GM23338 (cell line): ENCODE measurements at regions not wholly inside any gene's neighbourhood (a gene's known extent, or its start where the extent isn't known, plus 50 kb on each side); places are given as distances from the start of the nearest gene placed in this dataset.

Experiments used
- ATAC-seq: fragments of 200-7000 bp; cut with Tn5 transposase; 3 replicates; pipeline ENCODE4 v1.9.1; 2020
- DNase-seq: peaks from one replicate; pipeline ENCODE4 v3.0.0-alpha.2; 2015; ENCODE audit warnings: low spot score
- H2AFZ ChIP-seq: fragments of 200-600 bp; sonication (generic); 2 replicates; pipeline ENCODE4 v1.8.0; 2016; ENCODE audit warnings: antibody characterized with exemption, mild to moderate bottlenecking, moderate library complexity
- H3F3A ChIP-seq: fragments of 200-600 bp; sonication (generic); replicated peaks from 2 replicates; pipeline ENCODE4 v1.8.0; 2017; ENCODE audit warnings: antibody characterized with exemption, mixed run types, low read depth
- H3K27ac ChIP-seq: fragments of 200-600 bp; sonication (generic); 2 replicates; pipeline ENCODE4 v1.6.1; 2016; ENCODE audit warnings: low read depth
- H3K27me3 ChIP-seq: fragments of 200-600 bp; sonication (generic); 2 replicates; pipeline ENCODE4 v1.8.0; 2016; ENCODE audit warnings: mild to moderate bottlenecking, mixed run types, moderate library complexity; ENCODE audit not compliant: insufficient read depth
- H3K36me3 ChIP-seq: fragments of 200-600 bp; sonication (generic); 2 replicates; pipeline ENCODE4 v1.8.0; 2016; ENCODE audit warnings: mild to moderate bottlenecking; ENCODE audit not compliant: insufficient read depth
- H3K4me1 ChIP-seq: fragments of 200-600 bp; sonication (generic); 2 replicates; pipeline ENCODE4 v1.8.0; 2016; ENCODE audit warnings: mild to moderate bottlenecking, moderate library complexity; ENCODE audit not compliant: insufficient read depth
- H3K4me2 ChIP-seq: fragments of 200-600 bp; sonication (generic); 2 replicates; pipeline ENCODE4 v1.7.1; 2017; ENCODE audit warnings: mixed run types
- H3K4me3 ChIP-seq: fragments of 200-600 bp; sonication (generic); 2 replicates; pipeline ENCODE4 v1.6.1; 2016; ENCODE audit warnings: mixed run types
- H3K79me2 ChIP-seq: fragments of 200-600 bp; sonication (generic); replicated peaks from 2 replicates; pipeline ENCODE4 v1.8.0; 2017; ENCODE audit warnings: mild to moderate bottlenecking; ENCODE audit not compliant: insufficient read depth
- H3K9me2 ChIP-seq: fragments of 200-600 bp; sonication (generic); 2 replicates; pipeline ENCODE4 v1.8.0; 2017; ENCODE audit not compliant: insufficient read depth
- H4K20me1 ChIP-seq: fragments of 200-600 bp; sonication (generic); replicated peaks from 2 replicates; pipeline ENCODE4 v1.8.0; 2017; ENCODE audit warnings: mild to moderate bottlenecking; ENCODE audit not compliant: insufficient read depth
- H3K27ac Mint-ChIP-seq: 2 replicates; pipeline ENCODE4 v1.8.0; 2020; ENCODE audit warnings: inconsistent platforms, mild to moderate bottlenecking, moderate library complexity, mixed read lengths
- H3K27me3 Mint-ChIP-seq: 3 replicates; pipeline ENCODE4 v1.8.0; 2022; ENCODE audit warnings: low read depth, mild to moderate bottlenecking, moderate library complexity, mixed read lengths, inconsistent platforms; ENCODE audit not compliant: insufficient read depth, poor library complexity
- H3K36me3 Mint-ChIP-seq: 3 replicates; pipeline ENCODE4 v1.8.0; 2021; ENCODE audit warnings: low read depth, mild to moderate bottlenecking, inconsistent platforms, moderate library complexity, mixed read lengths
- H3K4me1 Mint-ChIP-seq: 3 replicates; pipeline ENCODE4 v1.8.0; 2020; ENCODE audit warnings: mild to moderate bottlenecking, inconsistent platforms, mixed read lengths
- H3K4me3 Mint-ChIP-seq: 3 replicates; pipeline ENCODE4 v1.8.0; 2021; ENCODE audit warnings: moderate library complexity, mild to moderate bottlenecking, inconsistent platforms, mixed read lengths
- H3K9me3 Mint-ChIP-seq: 3 replicates; pipeline ENCODE4 v1.8.0; 2020; ENCODE audit warnings: moderate library complexity, mild to moderate bottlenecking, inconsistent platforms, mixed read lengths
- CREB1 ChIP-seq: fragments of 250-450 bp; sonication (Bioruptor Pico); IDR thresholded peaks from 2 replicates; pipeline ENCODE4 v1.5.0; 2020; ENCODE audit warnings: low read depth, mild to moderate bottlenecking, moderate library complexity
- CTCF ChIP-seq, 2 experiments: fragments of 200-600 bp in 1 of 2; sonication (generic) in 1 of 2; conservative IDR thresholded peaks; 2 replicates each; pipeline versions ENCODE4 v1.5.1 to v1.6.1; 2016 to 2017; ENCODE audit warnings: antibody characterized with exemption in 2 of 2, low read depth in 2 of 2, mild to moderate bottlenecking in 2 of 2, moderate library complexity in 1 of 2
- ETS1 ChIP-seq: IDR thresholded peaks from 2 replicates; pipeline ENCODE4 v1.6.1; 2016; ENCODE audit warnings: antibody characterized with exemption
- EZH2 ChIP-seq: fragments of 200-600 bp; sonication (generic); IDR thresholded peaks from one replicate; pipeline ENCODE4 v1.8.0; 2017; ENCODE audit warnings: antibody characterized with exemption, mild to moderate bottlenecking, low read depth; ENCODE audit not compliant: unreplicated experiment
- EZH2phosphoT487 ChIP-seq: fragments of 200-600 bp; sonication (generic); IDR thresholded peaks from one replicate; pipeline ENCODE4 v1.8.1; 2018; ENCODE audit warnings: antibody characterized with exemption; ENCODE audit not compliant: unreplicated experiment
- JUNB ChIP-seq: IDR thresholded peaks from one replicate; pipeline ENCODE4 v1.6.1; 2016; ENCODE audit warnings: antibody characterized with exemption; ENCODE audit not compliant: unreplicated experiment
- NANOG ChIP-seq: IDR thresholded peaks from 2 replicates; pipeline ENCODE4 v1.6.1; 2016; ENCODE audit warnings: antibody characterized with exemption, borderline replicate concordance
- POLR2AphosphoS5 ChIP-seq: IDR thresholded peaks from 2 replicates; pipeline ENCODE4 v1.6.1; 2016; ENCODE audit warnings: antibody characterized with exemption, low read depth
- REST ChIP-seq: IDR thresholded peaks from one replicate; pipeline ENCODE4 v1.6.1; 2018; ENCODE audit warnings: antibody characterized with exemption; ENCODE audit not compliant: unreplicated experiment
- STAT1 ChIP-seq: IDR thresholded peaks from one replicate; pipeline ENCODE4 v1.6.1; 2016; ENCODE audit warnings: antibody characterized with exemption; ENCODE audit not compliant: unreplicated experiment
- ZNF114 ChIP-seq: fragments of 250-450 bp; sonication (Bioruptor Pico); IDR thresholded peaks from 2 replicates; pipeline ENCODE4 v1.5.0; 2020; ENCODE audit warnings: mild to moderate bottlenecking, moderate library complexity
- ZNF462 ChIP-seq: fragments of 250-450 bp; sonication (Bioruptor Pico); IDR thresholded peaks from 2 replicates; pipeline ENCODE4 v1.5.0; 2020; ENCODE audit warnings: mild to moderate bottlenecking, moderate library complexity

- TF ChIP-seq CREB1 (CRISPR knock-in tag) (no peak), JUNB (no peak), ZNF114 (CRISPR knock-in tag) (no peak), ETS1 (no peak)
Measured at GRCh38 chr10:80986596-80986995, 448.9 kb downstream of the SH2D4B start (continued).

GRCh38 chr10:80988755-80989154 is 451.1 kb downstream of the SH2D4B start:
- H3K27ac ChIP-seq = no peak overlapping the region
- no peaks in the 10 kb centered on the region for H3K4me1 ChIP-seq
- H3K4me2 ChIP-seq = no peak overlapping the region
- H3K9me2 ChIP-seq = 0 out of 2 replicates have a peak, but pooled peaks cover 5% of the 10 kb centered on the region
- H3K36me3 Mint-ChIP-seq = no peaks in the 10 kb centered on the region
- no peak overlapping the region for H3K27ac Mint-ChIP-seq
- no peaks in the 10 kb centered on the region for H3K4me1 Mint-ChIP-seq
- no peak overlapping the region for H3K4me3 ChIP-seq
- H3K27me3 ChIP-seq = no peaks in the 10 kb centered on the region
- H3K79me2 ChIP-seq = no peaks in the 10 kb centered on the region
- no peaks in the 10 kb centered on the region; the same call in 2 of the 3 replicates for H3K9me3 Mint-ChIP-seq
- no peak overlapping the region for H2AFZ ChIP-seq
- no peak for DNase-seq
- ATAC-seq = no peak
- no peaks in the 10 kb centered on the region for H3F3A ChIP-seq
- H3K27me3 Mint-ChIP-seq = no peaks in the 10 kb centered on the region
- no peaks in the 10 kb centered on the region for H4K20me1 ChIP-seq
- H3K4me3 Mint-ChIP-seq = no peak overlapping the region
- no peaks in the 10 kb centered on the region for H3K36me3 ChIP-seq
- TF ChIP-seq ZNF114 (CRISPR knock-in tag) = no peak
- no peak for TF ChIP-seq EZH2phosphoT487
- TF ChIP-seq CTCF (conservative IDR thresholded peaks at IDR 0.05; ENCODE audit: low read depth in 2 of 2) = no peak
- TF ChIP-seq STAT1 = no peak
- no peak for TF ChIP-seq REST
- no peak for TF ChIP-seq EZH2
- TF ChIP-seq ETS1 = no peak
- TF ChIP-seq POLR2AphosphoS5 = no peak
- no peak for TF ChIP-seq JUNB
- no peak for TF ChIP-seq NANOG
- TF ChIP-seq ZNF462 = no peak
